Gastrocnemius medialis (tissue), 4 donors: ENCODE measurements at regions not wholly inside any gene's neighbourhood (a gene's known extent, or its start where the extent isn't known, plus 50 kb on each side); places are given as distances from the start of the nearest gene placed in this dataset.

Source experiments
- CTCF ChIP-seq, 5 experiments: fragments of 450-650 bp in 3 of 5; fragments of 200-600 bp in 2 of 5; sonication (generic) in 2 of 5; IDR thresholded peaks in 4 of 5; conservative IDR thresholded peaks in 1 of 5; 1 replicate in 4 of 5; 2 replicates in 1 of 5; pipeline ENCODE4 v1.5.1; 2016 to 2019; ENCODE audit warnings: antibody characterized with exemption in 5 of 5, mild to moderate bottlenecking in 3 of 5, moderate library complexity in 3 of 5
- POLR2A ChIP-seq, 2 donors: fragments of 450-650 bp; IDR thresholded peaks; one replicate each; pipeline ENCODE4 v1.6.1; 2017; ENCODE audit warnings: antibody characterized with exemption in 2 of 2, mild to moderate bottlenecking in 2 of 2, moderate library complexity in 2 of 2

- TF ChIP-seq CTCF (IDR thresholded peaks at IDR 0.05 in 4 of 5, conservative IDR thresholded peaks at IDR 0.05 in 1 of 5) (no peak), POLR2A (IDR thresholded peaks at IDR 0.05) (no peak)
Measured at GRCh38 chr15:95520922-95521321, 809.6 kb upstream of the NR2F2 start.
